ENCODE measurements at regions not wholly inside any gene's neighbourhood (a gene's known extent, or its start where the extent isn't known, plus 50 kb on each side); places are given as distances from the start of the nearest gene placed in this dataset.

- TF ChIP-seq EZH2 (IDR thresholded peaks at IDR 0.05; ENCODE audit: insufficient read depth, poor library complexity, severe bottlenecking), result no peak
- no peak for TF ChIP-seq EZH2phosphoT487 (IDR thresholded peaks at IDR 0.05; ENCODE audit: insufficient read depth, low read depth)
These were observed 231.7 kb upstream of the ARRDC4 start for GRCh38 chr15:97728791-97729190.

Data from GM23248 (cell line).